ENCODE measurements at regions not wholly inside any gene's neighbourhood (a gene's known extent, or its start where the extent isn't known, plus 50 kb on each side); places are given as distances from the start of the nearest gene placed in this dataset.

GRCh38 chr4:54589586-54589985 is 68.2 kb upstream of the KIT start:
- TF ChIP-seq POLR2A (IDR thresholded peaks at IDR 0.05; ENCODE audit: low read length) (no peak), GATA1 (IDR thresholded peaks at IDR 0.05; ENCODE audit: low read depth, low read length) (no peak)
